BLaER1 (cell line): ENCODE measurements at regions not wholly inside any gene's neighbourhood (a gene's known extent, or its start where the extent isn't known, plus 50 kb on each side); places are given as distances from the start of the nearest gene placed in this dataset.
"Not testable (repeated sequence)": the region's sequence is repeated elsewhere in the genome, so short reads cannot be mapped to it uniquely, and the experiment has no call there.

Experiments used
- H3K27ac ChIP-seq: shearing (Covaris generic); formaldehyde crosslinking; 2 replicates; pipeline ENCODE4 v1.8.1; 2022
- H3K27me3 ChIP-seq: shearing (Covaris generic); formaldehyde crosslinking; 2 replicates; pipeline ENCODE4 v1.8.1; 2022
- H3K36me3 ChIP-seq: shearing (Covaris generic); formaldehyde crosslinking; 2 replicates; pipeline ENCODE4 v1.8.1; 2022
- H3K4me1 ChIP-seq: shearing (Covaris generic); formaldehyde crosslinking; 2 replicates; pipeline ENCODE4 v1.8.1; 2022
- H3K4me2 ChIP-seq: shearing (Covaris generic); formaldehyde crosslinking; 2 replicates; pipeline ENCODE4 v1.8.1; 2022
- H3K4me3 ChIP-seq: shearing (Covaris generic); formaldehyde crosslinking; 2 replicates; pipeline ENCODE4 v1.8.1; 2022
- H3K9ac ChIP-seq: shearing (Covaris generic); formaldehyde crosslinking; 2 replicates; pipeline ENCODE4 v1.8.1; 2022
- H3K9me3 ChIP-seq: shearing (Covaris generic); formaldehyde crosslinking; 2 replicates; pipeline ENCODE4 v1.8.1; 2022
- H4K20me1 ChIP-seq: shearing (Covaris generic); formaldehyde crosslinking; 2 replicates; pipeline ENCODE4 v1.8.1; 2022
- Cebpa-rat ChIP-seq: shearing (Covaris generic); IDR thresholded peaks from 2 replicates; pipeline ENCODE4 v1.8.1; 2022

GRCh38 chr18:64747803-64748202 lies 598.9 kb upstream of the LINC00305 start:
- H3K27ac ChIP-seq, result no peak overlapping the region
- H3K9me3 ChIP-seq, result no peaks in the 10 kb centered on the region
- H3K4me3 ChIP-seq, result no peak overlapping the region
- TF ChIP-seq Cebpa-rat, result no peak
- H3K36me3 ChIP-seq, result no peaks in the 10 kb centered on the region
- H4K20me1 ChIP-seq, result no peaks in the 10 kb centered on the region
- no peaks in the 10 kb centered on the region for H3K4me1 ChIP-seq
- no peaks in the 10 kb centered on the region for H3K27me3 ChIP-seq
- no peak overlapping the region for H3K9ac ChIP-seq
- no peak overlapping the region for H3K4me2 ChIP-seq

GRCh38 chr18:64742898-64743297 lies 594.0 kb upstream of the LINC00305 start:
- no peaks in the 10 kb centered on the region for H3K9me3 ChIP-seq
- no peak for TF ChIP-seq Cebpa-rat
- H3K4me2 ChIP-seq, result no peak overlapping the region
- H3K36me3 ChIP-seq, result no peaks in the 10 kb centered on the region
- no peak overlapping the region for H3K9ac ChIP-seq
- no peak overlapping the region for H3K27ac ChIP-seq
- H4K20me1 ChIP-seq, result no peaks in the 10 kb centered on the region
- no peaks in the 10 kb centered on the region for H3K4me1 ChIP-seq
- H3K4me3 ChIP-seq, result no peak overlapping the region
- no peaks in the 10 kb centered on the region for H3K27me3 ChIP-seq

GRCh38 chr18:64734063-64734462 lies 585.2 kb upstream of the LINC00305 start:
- Histone ChIP-seq H3K27me3 (no peaks in the 10 kb centered on the region), H3K9ac (no peak overlapping the region), H4K20me1 (no peaks in the 10 kb centered on the region), H3K27ac (no peak overlapping the region), H3K4me1 (no peaks in the 10 kb centered on the region), H3K4me2 (no peak overlapping the region), H3K9me3 (no peaks in the 10 kb centered on the region), H3K36me3 (no peaks in the 10 kb centered on the region), H3K4me3 (no peak overlapping the region)
- no peak; the same call in 1 of the 2 replicates for TF ChIP-seq Cebpa-rat

- H4K20me1 ChIP-seq, H3K4me2 ChIP-seq, H3K27me3 ChIP-seq, H3K4me1 ChIP-seq, H3K9ac ChIP-seq, H3K27ac ChIP-seq, H3K4me3 ChIP-seq, H3K36me3 ChIP-seq: not testable (repeated sequence)
- H3K9me3 ChIP-seq, result peaks cover 16% of the 10 kb centered on the region; the same call in 1 of the 2 replicates
Observed at GRCh38 chr18:64725657-64726056, 576.8 kb upstream of the LINC00305 start.

- Histone ChIP-seq H3K9me3 (peaks cover 15% of the 10 kb centered on the region), H3K4me3 (no peak overlapping the region), H3K4me1 (no peaks in the 10 kb centered on the region), H3K9ac (no peak overlapping the region), H3K4me2 (no peak overlapping the region), H4K20me1 (no peaks in the 10 kb centered on the region), H3K36me3 (no peaks in the 10 kb centered on the region), H3K27ac (no peak overlapping the region), H3K27me3 (no peaks in the 10 kb centered on the region)
- no peak for TF ChIP-seq Cebpa-rat
Observed at GRCh38 chr18:64720781-64721464, 572.0 kb upstream of the LINC00305 start.

- no peak for TF ChIP-seq Cebpa-rat
- H3K4me1 ChIP-seq, result peaks cover 8% of the 10 kb centered on the region
- H3K9me3 ChIP-seq, result peaks cover 5% of the 10 kb centered on the region
- no peaks in the 10 kb centered on the region for H4K20me1 ChIP-seq
- H3K27ac ChIP-seq, result no peak overlapping the region
- no peak overlapping the region for H3K4me2 ChIP-seq
- H3K9ac ChIP-seq, result no peak overlapping the region
- H3K36me3 ChIP-seq, result no peaks in the 10 kb centered on the region
- no peaks in the 10 kb centered on the region for H3K27me3 ChIP-seq
- no peak overlapping the region for H3K4me3 ChIP-seq
Observed at GRCh38 chr18:64718808-64719207, 569.9 kb upstream of the LINC00305 start.

GRCh38 chr18:64717026-64717425 lies 568.1 kb upstream of the LINC00305 start:
- Histone ChIP-seq H3K4me1 (peaks cover 26% of the 10 kb centered on the region), H4K20me1 (no peaks in the 10 kb centered on the region), H3K9me3 (peaks cover 5% of the 10 kb centered on the region), H3K27me3 (no peaks in the 10 kb centered on the region), H3K4me3 (no peak overlapping the region), H3K4me2 (no peak overlapping the region), H3K27ac (no peak overlapping the region), H3K9ac (no peak overlapping the region), H3K36me3 (no peaks in the 10 kb centered on the region)
- no peak for TF ChIP-seq Cebpa-rat

GRCh38 chr18:64714086-64714485 lies 565.2 kb upstream of the LINC00305 start:
- H3K9ac ChIP-seq, result no peak overlapping the region
- H3K36me3 ChIP-seq, result no peaks in the 10 kb centered on the region
- peak overlapping the region; percentile 81 for H3K27ac ChIP-seq
- TF ChIP-seq Cebpa-rat, result no peak
- H3K9me3 ChIP-seq, result no peaks in the 10 kb centered on the region
- H3K4me2 ChIP-seq, result peak overlapping the region; percentile 74
- no peak overlapping the region for H3K4me3 ChIP-seq
- no peaks in the 10 kb centered on the region for H4K20me1 ChIP-seq
- H3K4me1 ChIP-seq, result peaks cover 27% of the 10 kb centered on the region
- H3K27me3 ChIP-seq, result no peaks in the 10 kb centered on the region

- Histone ChIP-seq H3K4me2 (peak overlapping the region; percentile 74), H3K9me3 (no peaks in the 10 kb centered on the region), H3K27me3 (no peaks in the 10 kb centered on the region), H3K4me3 (peak overlapping the region; percentile 23; the same call in 1 of the 2 replicates), H3K9ac (peak overlapping the region; percentile 38; the same call in 1 of the 2 replicates), H4K20me1 (no peaks in the 10 kb centered on the region), H3K4me1 (peaks cover 27% of the 10 kb centered on the region), H3K36me3 (no peaks in the 10 kb centered on the region), H3K27ac (peak overlapping the region; percentile 81)
- TF ChIP-seq Cebpa-rat, result peak; percentile 31; the same call in 1 of the 2 replicates
Observed at GRCh38 chr18:64713284-64713683, 564.4 kb upstream of the LINC00305 start.

GRCh38 chr18:64712035-64712434 lies 563.1 kb upstream of the LINC00305 start:
- H3K27ac ChIP-seq, result peak overlapping the region; percentile 81
- peaks cover 27% of the 10 kb centered on the region for H3K4me1 ChIP-seq
- H3K4me2 ChIP-seq, result peak overlapping the region; percentile 74
- H3K27me3 ChIP-seq, result no peaks in the 10 kb centered on the region
- no peaks in the 10 kb centered on the region for H4K20me1 ChIP-seq
- H3K4me3 ChIP-seq, result no peak overlapping the region
- H3K9ac ChIP-seq, result no peak overlapping the region
- no peak for TF ChIP-seq Cebpa-rat
- H3K9me3 ChIP-seq, result no peaks in the 10 kb centered on the region
- H3K36me3 ChIP-seq, result no peaks in the 10 kb centered on the region
